Mucosa of descending colon (tissue), 3 donors: ENCODE measurements at regions not wholly inside any gene's neighbourhood (a gene's known extent, or its start where the extent isn't known, plus 50 kb on each side); places are given as distances from the start of the nearest gene placed in this dataset.

ENCODE experiments used
- ATAC-seq: fragments of 200-7000 bp; cut with Tn5 transposase; one replicate; pipeline ENCODE4 v1.9.1; 2020; ENCODE audit warnings: mild to moderate bottlenecking, moderate library complexity
- DNase-seq, 3 donors: peaks; one replicate each; pipeline ENCODE4 v3.0.0-alpha.2; 2020
- H3K36me3 ChIP-seq: fragments of 200-600 bp; one replicate; pipeline ENCODE4 v1.8.0; 2021; ENCODE audit warnings: low read depth, mild to moderate bottlenecking
- H3K4me1 ChIP-seq: fragments of 200-600 bp; one replicate; pipeline ENCODE4 v1.8.0; 2021; ENCODE audit warnings: low read depth, mild to moderate bottlenecking
- H3K4me3 ChIP-seq: fragments of 200-600 bp; one replicate; pipeline ENCODE4 v1.8.0; 2021; ENCODE audit warnings: mild to moderate bottlenecking
- H3K9me3 ChIP-seq: fragments of 200-600 bp; one replicate; pipeline ENCODE4 v1.8.0; 2021; ENCODE audit warnings: mild to moderate bottlenecking
- intact Hi-C, 2 donors: fragments of 100-400 bp; cut with DNase I in 1 of 2; cut with micrococcal nuclease in 1 of 2; formaldehyde crosslinking; loops; one replicate each; pipeline versions ENCODE4 v1.11.0 to v1.11.1; 2022; cut with DNase I, micrococcal nuclease
- TF ChIP-seq, protein P1 (sequence below): fragments of 200-600 bp; IDR thresholded peaks from one replicate; pipeline ENCODE4 v1.8.0; 2022; ENCODE audit warnings: antibody characterized with exemption, mild to moderate bottlenecking
- donor health status: DM: no; HTN: no; CAD: no; lungs with moderate emphysema.
- donor health status: DM: no; HTN: no; CAD: no.
- donor health status: DM: no; HTN: yes; CAD: no.

DNA sequence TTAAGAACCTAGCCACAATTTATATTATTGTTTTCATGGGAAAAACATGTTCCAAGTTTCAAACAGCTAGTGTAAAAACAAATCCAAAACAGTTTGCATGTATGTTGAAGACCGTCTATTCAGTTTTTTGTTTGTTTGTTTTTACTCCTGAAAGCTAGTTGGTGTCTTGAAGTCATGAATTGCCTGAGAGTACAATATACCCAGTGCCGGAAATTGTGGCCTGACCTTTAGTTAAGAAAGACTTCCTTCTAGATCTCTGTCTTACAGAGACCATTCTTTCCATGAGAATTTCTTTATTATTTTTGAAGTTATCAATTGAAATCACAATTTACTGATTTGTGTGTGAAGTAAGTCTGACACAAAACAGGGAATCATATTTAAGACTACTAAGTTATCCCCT is 474.8 kb downstream of the KCNJ2 start:
- DNase-seq (no peak), ATAC-seq (no peak)
- intact Hi-C loops = no loop called here
- H3K4me1 ChIP-seq = no peaks in the 10 kb centered on the region
- no peaks in the 10 kb centered on the region for H3K9me3 ChIP-seq
- H3K36me3 ChIP-seq = no peaks in the 10 kb centered on the region
- no peak overlapping the region for H3K4me3 ChIP-seq
- TF ChIP-seq, protein P1, sequence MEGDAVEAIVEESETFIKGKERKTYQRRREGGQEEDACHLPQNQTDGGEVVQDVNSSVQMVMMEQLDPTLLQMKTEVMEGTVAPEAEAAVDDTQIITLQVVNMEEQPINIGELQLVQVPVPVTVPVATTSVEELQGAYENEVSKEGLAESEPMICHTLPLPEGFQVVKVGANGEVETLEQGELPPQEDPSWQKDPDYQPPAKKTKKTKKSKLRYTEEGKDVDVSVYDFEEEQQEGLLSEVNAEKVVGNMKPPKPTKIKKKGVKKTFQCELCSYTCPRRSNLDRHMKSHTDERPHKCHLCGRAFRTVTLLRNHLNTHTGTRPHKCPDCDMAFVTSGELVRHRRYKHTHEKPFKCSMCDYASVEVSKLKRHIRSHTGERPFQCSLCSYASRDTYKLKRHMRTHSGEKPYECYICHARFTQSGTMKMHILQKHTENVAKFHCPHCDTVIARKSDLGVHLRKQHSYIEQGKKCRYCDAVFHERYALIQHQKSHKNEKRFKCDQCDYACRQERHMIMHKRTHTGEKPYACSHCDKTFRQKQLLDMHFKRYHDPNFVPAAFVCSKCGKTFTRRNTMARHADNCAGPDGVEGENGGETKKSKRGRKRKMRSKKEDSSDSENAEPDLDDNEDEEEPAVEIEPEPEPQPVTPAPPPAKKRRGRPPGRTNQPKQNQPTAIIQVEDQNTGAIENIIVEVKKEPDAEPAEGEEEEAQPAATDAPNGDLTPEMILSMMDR = no peak

DNA sequence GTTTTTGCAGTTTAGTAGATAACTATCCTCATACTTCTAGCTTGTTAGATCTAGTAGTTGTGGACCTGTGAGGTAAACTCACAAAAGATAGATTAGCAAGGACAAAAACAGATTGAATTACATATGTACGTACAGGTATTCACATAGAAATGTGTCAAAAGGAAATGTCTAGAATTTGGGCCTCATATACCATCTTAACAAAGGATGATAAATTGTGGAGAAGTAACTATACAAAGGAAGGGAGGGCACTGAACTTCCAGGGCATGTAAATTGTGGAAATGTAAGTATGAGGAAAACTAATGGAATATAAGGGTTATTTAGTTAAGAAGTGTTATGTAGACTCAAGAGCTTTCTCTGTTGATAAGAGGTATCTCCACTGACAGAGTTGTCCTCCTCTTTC is 477.3 kb downstream of the KCNJ2 start:
- intact Hi-C loops = no loop called here
- ATAC-seq = no peak

DNA sequence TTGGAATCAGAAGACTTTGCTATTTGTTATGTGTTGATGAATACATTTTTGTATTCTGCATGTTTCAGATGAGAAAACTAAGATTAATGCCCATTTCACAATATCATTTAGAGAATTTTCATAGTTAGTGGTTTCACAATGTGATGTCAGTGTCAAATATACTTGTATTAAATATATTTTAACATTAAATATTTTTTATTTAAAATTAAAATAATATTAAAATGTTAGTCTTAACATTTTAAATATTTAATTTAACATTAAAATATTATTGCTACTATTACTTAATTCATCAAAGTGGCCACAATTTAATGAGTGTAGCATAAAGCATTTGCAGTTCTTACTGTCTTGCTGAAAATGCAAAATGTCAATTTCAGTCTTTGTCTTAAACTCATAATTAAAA is 478.8 kb downstream of the KCNJ2 start:
- DNase-seq (no peak), ATAC-seq (no peak)
- intact Hi-C loops = no loop called here
- no peaks in the 10 kb centered on the region for H3K4me1 ChIP-seq
- H3K36me3 ChIP-seq = no peaks in the 10 kb centered on the region
- TF ChIP-seq, protein P1 = no peak
- no peaks in the 10 kb centered on the region for H3K9me3 ChIP-seq
- H3K4me3 ChIP-seq = no peak overlapping the region

More for the DNA sequence above, 477.3 kb downstream of the KCNJ2 start:
- TF ChIP-seq, protein P1 = no peak
- Histone ChIP-seq H3K36me3 (no peaks in the 10 kb centered on the region), H3K9me3 (no peaks in the 10 kb centered on the region), H3K4me1 (no peaks in the 10 kb centered on the region), H3K4me3 (no peak overlapping the region)
- DNase-seq = no peak

DNA sequence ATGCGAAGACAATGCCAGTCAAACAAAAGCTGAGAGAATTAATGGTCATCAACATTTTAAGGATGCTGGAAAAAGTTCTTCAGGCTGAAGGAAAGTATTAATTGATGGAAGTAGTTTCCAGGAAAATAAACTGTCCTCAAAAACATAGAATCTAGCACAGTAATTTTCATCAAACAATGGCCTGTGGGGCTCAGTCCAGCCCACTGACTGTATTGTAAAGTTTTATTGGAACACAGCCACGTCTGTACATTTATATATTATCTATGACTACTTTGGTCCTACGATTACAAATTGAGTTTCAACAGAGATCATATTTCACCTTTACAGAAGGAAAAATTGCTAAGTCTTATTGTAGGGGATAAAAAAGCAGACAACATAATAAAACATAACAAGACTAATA is 484.5 kb downstream of the KCNJ2 start:
- no peak overlapping the region for H3K4me3 ChIP-seq
- no peaks in the 10 kb centered on the region for H3K36me3 ChIP-seq
- TF ChIP-seq, protein P1 = no peak
- no peak for ATAC-seq
- no peak for DNase-seq
- intact Hi-C loops = no loop called here
- H3K9me3 ChIP-seq = no peaks in the 10 kb centered on the region
- no peaks in the 10 kb centered on the region for H3K4me1 ChIP-seq

DNA sequence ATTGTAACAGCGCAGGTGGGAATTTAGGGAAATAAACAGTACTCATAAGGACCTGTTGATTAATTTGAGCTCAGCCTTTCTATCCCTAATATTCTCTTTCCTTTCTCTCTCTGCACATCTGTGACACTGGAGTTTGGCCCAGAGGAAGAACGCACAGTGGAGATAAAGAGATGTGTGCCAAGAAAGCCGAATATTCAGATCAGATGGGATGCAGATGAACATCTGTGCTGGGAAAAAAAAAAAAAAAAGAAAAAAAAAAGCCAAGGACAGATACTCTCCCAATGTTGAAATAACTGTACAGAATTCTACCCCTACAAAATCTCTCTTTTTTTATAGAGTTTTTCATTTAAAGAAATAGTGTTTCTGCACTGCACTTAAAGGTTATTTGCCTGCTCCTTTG is 485.4 kb downstream of the KCNJ2 start:
- ATAC-seq (no peak), DNase-seq (no peak)
- Histone ChIP-seq H3K4me3 (no peak overlapping the region), H3K36me3 (no peaks in the 10 kb centered on the region), H3K9me3 (no peaks in the 10 kb centered on the region), H3K4me1 (no peaks in the 10 kb centered on the region)
- intact Hi-C loops = no loop called here
- TF ChIP-seq, protein P1 = no peak
